ENCODE measurements at regions not wholly inside any gene's neighbourhood (a gene's known extent, or its start where the extent isn't known, plus 50 kb on each side); places are given as distances from the start of the nearest gene placed in this dataset.

DNA sequence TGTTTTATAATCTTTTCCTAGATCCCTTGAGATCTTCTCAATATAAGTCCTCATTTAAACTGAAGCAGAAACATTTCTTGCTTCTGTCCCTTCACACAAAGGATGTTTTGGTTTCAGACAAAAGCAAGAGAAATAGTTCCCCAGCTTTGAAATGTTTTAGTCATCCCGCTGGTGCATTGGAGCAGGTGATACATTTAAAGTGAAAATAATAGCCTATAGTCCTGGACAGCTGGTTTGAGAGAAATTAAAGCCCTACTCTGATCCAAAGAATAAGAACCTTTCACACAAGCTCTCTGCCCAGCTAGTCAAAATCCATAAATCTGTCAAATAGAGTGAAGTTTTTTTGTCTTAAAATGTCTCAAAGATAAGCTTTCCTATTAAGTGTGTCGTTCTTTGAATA is 79.4 kb downstream of the LUZP4 start:
- TF ChIP-seq, protein P1, sequence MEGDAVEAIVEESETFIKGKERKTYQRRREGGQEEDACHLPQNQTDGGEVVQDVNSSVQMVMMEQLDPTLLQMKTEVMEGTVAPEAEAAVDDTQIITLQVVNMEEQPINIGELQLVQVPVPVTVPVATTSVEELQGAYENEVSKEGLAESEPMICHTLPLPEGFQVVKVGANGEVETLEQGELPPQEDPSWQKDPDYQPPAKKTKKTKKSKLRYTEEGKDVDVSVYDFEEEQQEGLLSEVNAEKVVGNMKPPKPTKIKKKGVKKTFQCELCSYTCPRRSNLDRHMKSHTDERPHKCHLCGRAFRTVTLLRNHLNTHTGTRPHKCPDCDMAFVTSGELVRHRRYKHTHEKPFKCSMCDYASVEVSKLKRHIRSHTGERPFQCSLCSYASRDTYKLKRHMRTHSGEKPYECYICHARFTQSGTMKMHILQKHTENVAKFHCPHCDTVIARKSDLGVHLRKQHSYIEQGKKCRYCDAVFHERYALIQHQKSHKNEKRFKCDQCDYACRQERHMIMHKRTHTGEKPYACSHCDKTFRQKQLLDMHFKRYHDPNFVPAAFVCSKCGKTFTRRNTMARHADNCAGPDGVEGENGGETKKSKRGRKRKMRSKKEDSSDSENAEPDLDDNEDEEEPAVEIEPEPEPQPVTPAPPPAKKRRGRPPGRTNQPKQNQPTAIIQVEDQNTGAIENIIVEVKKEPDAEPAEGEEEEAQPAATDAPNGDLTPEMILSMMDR (IDR thresholded peaks at IDR 0.05; ENCODE audit: unreplicated experiment): no peak
- no peak overlapping the region for H3K4me3 Mint-ChIP-seq (ENCODE audit: unreplicated experiment)
- H3K27me3 Mint-ChIP-seq (ENCODE audit: unreplicated experiment): no peaks in the 10 kb centered on the region
- H3K4me1 Mint-ChIP-seq (ENCODE audit: unreplicated experiment): peaks cover 7% of the 10 kb centered on the region
- H3K36me3 Mint-ChIP-seq (ENCODE audit: low read depth, unreplicated experiment): no peaks in the 10 kb centered on the region
- no peak for DNase-seq (ENCODE audit: low spot score)
- H3K27ac Mint-ChIP-seq (ENCODE audit: unreplicated experiment): no peak overlapping the region
- no peaks in the 10 kb centered on the region for H3K9me3 Mint-ChIP-seq (ENCODE audit: unreplicated experiment)

DNA sequence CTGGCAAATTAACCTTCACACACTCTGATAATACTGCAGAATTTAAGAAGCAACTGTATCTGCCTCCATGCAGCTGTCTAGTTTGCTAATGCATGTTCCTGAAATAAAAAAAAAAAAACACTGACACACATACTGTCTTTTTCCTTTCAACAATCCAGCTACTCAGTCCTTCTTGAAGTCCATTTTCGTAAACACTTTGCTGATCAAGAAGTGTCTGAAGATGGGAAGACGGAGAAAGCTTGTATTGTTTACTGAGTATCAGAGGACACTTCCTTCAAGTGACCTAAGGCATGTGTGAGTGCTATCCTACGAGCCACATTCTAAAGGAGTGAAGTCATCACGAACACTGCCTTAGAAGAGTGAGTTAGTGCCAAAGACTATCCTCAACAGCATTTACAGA is 82.6 kb downstream of the LUZP4 start:
- no peak for DNase-seq (ENCODE audit: low spot score)
- no peaks in the 10 kb centered on the region for H3K9me3 Mint-ChIP-seq (ENCODE audit: unreplicated experiment)
- no peaks in the 10 kb centered on the region for H3K36me3 Mint-ChIP-seq (ENCODE audit: low read depth, unreplicated experiment)
- H3K4me3 Mint-ChIP-seq (ENCODE audit: unreplicated experiment): no peak overlapping the region
- H3K27me3 Mint-ChIP-seq (ENCODE audit: unreplicated experiment): no peaks in the 10 kb centered on the region
- peaks cover 4% of the 10 kb centered on the region for H3K4me1 Mint-ChIP-seq (ENCODE audit: unreplicated experiment)
- TF ChIP-seq, protein P1 (IDR thresholded peaks at IDR 0.05; ENCODE audit: unreplicated experiment): no peak
- peak overlapping the region; percentile 92 for H3K27ac Mint-ChIP-seq (ENCODE audit: unreplicated experiment)

- H3K4me3 Mint-ChIP-seq (ENCODE audit: unreplicated experiment): no peak overlapping the region
- peaks cover 4% of the 10 kb centered on the region for H3K4me1 Mint-ChIP-seq (ENCODE audit: unreplicated experiment)
- H3K27ac Mint-ChIP-seq (ENCODE audit: unreplicated experiment): no peak overlapping the region
- DNase-seq (ENCODE audit: low spot score): no peak
- no peaks in the 10 kb centered on the region for H3K9me3 Mint-ChIP-seq (ENCODE audit: unreplicated experiment)
- TF ChIP-seq, protein P1 (IDR thresholded peaks at IDR 0.05; ENCODE audit: unreplicated experiment): no peak
- no peaks in the 10 kb centered on the region for H3K27me3 Mint-ChIP-seq (ENCODE audit: unreplicated experiment)
- H3K36me3 Mint-ChIP-seq (ENCODE audit: low read depth, unreplicated experiment): no peaks in the 10 kb centered on the region
These were observed 83.8 kb downstream of the LUZP4 start for GRCh38 chrX:115373308-115373707.

DNA sequence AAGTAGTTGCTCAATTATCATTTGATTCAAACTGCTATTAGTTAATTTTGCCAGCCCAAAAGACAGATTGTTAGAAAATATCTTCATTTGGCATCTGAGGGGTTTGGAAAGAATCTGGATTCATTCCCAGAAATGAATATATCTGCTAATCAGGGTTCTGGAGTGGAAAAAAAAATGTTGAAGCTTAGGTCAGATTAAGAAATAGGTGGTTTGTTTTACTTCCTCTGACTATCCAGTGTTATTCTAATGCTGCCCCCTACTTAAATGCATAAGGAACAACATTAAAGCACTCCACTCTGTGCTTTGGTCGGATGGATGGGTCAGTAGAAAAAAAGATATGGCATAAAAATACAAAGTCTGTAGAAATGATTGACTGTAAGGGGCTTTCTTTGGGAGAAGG is 89.0 kb downstream of the LUZP4 start:
- no peaks in the 10 kb centered on the region for H3K27me3 Mint-ChIP-seq (ENCODE audit: unreplicated experiment)
- no peak overlapping the region for H3K4me3 Mint-ChIP-seq (ENCODE audit: unreplicated experiment)
- TF ChIP-seq, protein P1 (IDR thresholded peaks at IDR 0.05; ENCODE audit: unreplicated experiment): no peak
- no peak overlapping the region for H3K27ac Mint-ChIP-seq (ENCODE audit: unreplicated experiment)
- H3K9me3 Mint-ChIP-seq (ENCODE audit: unreplicated experiment): no peaks in the 10 kb centered on the region
- no peaks in the 10 kb centered on the region for H3K4me1 Mint-ChIP-seq (ENCODE audit: unreplicated experiment)
- DNase-seq (ENCODE audit: low spot score): no peak
- H3K36me3 Mint-ChIP-seq (ENCODE audit: low read depth, unreplicated experiment): no peaks in the 10 kb centered on the region

DNA sequence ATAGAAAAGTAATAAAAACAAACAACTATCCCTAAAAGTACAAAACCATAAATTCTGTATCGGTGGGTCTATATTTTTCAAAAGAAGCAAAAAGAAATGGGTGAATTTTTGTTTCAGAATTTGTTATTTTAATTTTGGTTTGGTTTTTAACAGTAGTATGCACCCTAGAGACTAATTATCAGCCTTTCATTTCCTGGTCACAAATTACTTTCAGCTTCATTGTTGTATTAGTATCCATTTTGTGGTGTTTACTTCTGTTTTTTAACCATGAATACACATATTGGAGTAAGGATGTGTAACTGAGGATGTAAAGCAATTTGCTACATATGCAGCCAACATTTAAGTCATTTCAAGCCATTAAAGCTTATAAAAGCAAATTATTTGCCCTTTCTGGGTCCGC is 97.8 kb downstream of the LUZP4 start:
- Mint-ChIP-seq H3K36me3 (ENCODE audit: low read depth, unreplicated experiment) (no peaks in the 10 kb centered on the region), H3K9me3 (ENCODE audit: unreplicated experiment) (no peaks in the 10 kb centered on the region), H3K4me1 (ENCODE audit: unreplicated experiment) (no peaks in the 10 kb centered on the region), H3K27me3 (ENCODE audit: unreplicated experiment) (no peaks in the 10 kb centered on the region), H3K27ac (ENCODE audit: unreplicated experiment) (no peak overlapping the region), H3K4me3 (ENCODE audit: unreplicated experiment) (no peak overlapping the region)
- DNase-seq (ENCODE audit: low spot score): no peak
- TF ChIP-seq, protein P1 (IDR thresholded peaks at IDR 0.05; ENCODE audit: unreplicated experiment): no peak

Measured in endothelial cell (in vitro differentiated cells).